SJSA1 (cell line): ENCODE measurements at regions not wholly inside any gene's neighbourhood (a gene's known extent, or its start where the extent isn't known, plus 50 kb on each side); places are given as distances from the start of the nearest gene placed in this dataset.

ENCODE experiments used
- DNase-seq, 2 experiments: peaks; one replicate each; pipeline ENCODE4 v3.0.0-alpha.2; 2015 to 2020; ENCODE audit warnings: low spot score in 2 of 2, low read depth in 1 of 2
- H3K27ac ChIP-seq: fragments of 250-450 bp; sonication (Bioruptor Pico); 2 replicates; pipeline ENCODE4 v1.5.1; 2020; ENCODE audit warnings: mild to moderate bottlenecking, moderate library complexity
- H3K27me3 ChIP-seq: fragments of 250-450 bp; sonication (Bioruptor Pico); replicated peaks from 2 replicates; pipeline ENCODE4 v1.5.1; 2020; ENCODE audit warnings: mild to moderate bottlenecking, moderate library complexity
- H3K36me3 ChIP-seq: fragments of 250-450 bp; sonication (Bioruptor Pico); 2 replicates; pipeline ENCODE4 v1.5.1; 2020; ENCODE audit warnings: mild to moderate bottlenecking
- H3K4me1 ChIP-seq: fragments of 250-450 bp; sonication (Bioruptor Pico); replicated peaks from 2 replicates; pipeline ENCODE4 v1.6.1; 2021; ENCODE audit warnings: mild to moderate bottlenecking
- H3K4me3 ChIP-seq: fragments of 250-450 bp; sonication (Bioruptor Pico); 2 replicates; pipeline ENCODE4 v1.5.1; 2020; ENCODE audit warnings: mild to moderate bottlenecking
- H3K9me3 ChIP-seq: fragments of 250-450 bp; sonication (Bioruptor Pico); replicated peaks from 2 replicates; pipeline ENCODE4 v1.5.1; 2020; ENCODE audit warnings: mild to moderate bottlenecking

GRCh38 chr11:43242401-43242800 lies 69.4 kb upstream of the API5 start:
- 0 out of 2 replicates have a peak, but pooled peaks cover 5% of the 10 kb centered on the region for H3K27me3 ChIP-seq
- H3K27ac ChIP-seq = no peak overlapping the region
- H3K4me1 ChIP-seq = no peaks in the 10 kb centered on the region
- DNase-seq = no peak
- H3K9me3 ChIP-seq = no peaks in the 10 kb centered on the region
- no peak overlapping the region for H3K4me3 ChIP-seq
- H3K36me3 ChIP-seq = no peaks in the 10 kb centered on the region

- no peaks in the 10 kb centered on the region for H3K9me3 ChIP-seq
- no peaks in the 10 kb centered on the region for H3K36me3 ChIP-seq
- H3K4me1 ChIP-seq = no peaks in the 10 kb centered on the region
Observed at GRCh38 chr11:43243927-43244326, 67.9 kb upstream of the API5 start.

DNA sequence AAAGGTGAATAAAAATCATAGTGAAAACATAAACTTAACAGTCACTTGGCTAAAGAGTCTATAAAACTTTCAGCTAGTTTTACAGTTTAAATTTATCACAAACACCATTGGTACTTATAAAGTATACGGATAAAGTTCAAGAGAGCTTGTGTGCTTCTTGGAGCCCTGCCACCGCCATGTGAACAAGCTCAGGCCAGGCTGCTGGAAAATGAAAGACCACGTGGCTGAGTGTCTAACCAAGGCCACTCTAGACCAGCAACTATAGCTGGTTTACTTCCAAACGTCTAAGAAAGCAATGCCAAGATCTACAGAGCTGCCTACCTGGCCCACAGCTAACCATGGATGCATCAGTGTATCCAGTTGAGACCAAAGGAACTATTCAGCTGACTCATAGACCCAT lies 66.3 kb upstream of the API5 start:
- DNase-seq = no peak
- no peaks in the 10 kb centered on the region for H3K4me1 ChIP-seq

More at GRCh38 chr11:43243927-43244326, 67.9 kb upstream of the API5 start:
- no peak for DNase-seq
- no peak overlapping the region for H3K4me3 ChIP-seq
- H3K27me3 ChIP-seq = peaks cover 17% of the 10 kb centered on the region; the same call in 1 of the 2 replicates
- no peak overlapping the region for H3K27ac ChIP-seq

DNA sequence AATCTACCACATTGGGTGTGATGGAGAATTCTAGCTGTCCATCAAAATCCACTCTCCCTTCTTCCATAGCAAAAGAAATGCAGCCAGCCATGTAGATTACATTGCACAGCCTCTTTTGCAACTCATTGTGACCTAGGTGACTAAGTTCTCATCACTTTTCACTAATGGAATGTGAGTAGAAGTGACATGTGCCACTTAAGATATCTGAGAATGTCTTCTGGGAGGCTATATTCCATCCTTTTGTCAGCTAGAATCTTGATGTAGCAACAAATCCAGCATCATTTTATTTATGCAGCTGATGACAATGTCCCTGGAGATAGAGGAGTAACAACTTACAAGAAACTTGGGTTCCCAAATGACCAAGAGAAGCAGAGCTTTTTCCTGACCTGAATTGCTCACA lies 61.5 kb upstream of the API5 start:
- H3K27me3 ChIP-seq = peaks cover 30% of the 10 kb centered on the region

More for the DNA sequence above, 66.3 kb upstream of the API5 start:
- H3K27me3 ChIP-seq = peaks cover 27% of the 10 kb centered on the region
- H3K9me3 ChIP-seq = no peaks in the 10 kb centered on the region
- no peaks in the 10 kb centered on the region for H3K36me3 ChIP-seq
- no peak overlapping the region for H3K4me3 ChIP-seq
- no peak overlapping the region for H3K27ac ChIP-seq

GRCh38 chr11:43261775-43262174 lies 50.0 kb upstream of the API5 start:
- no peaks in the 10 kb centered on the region for H3K4me1 ChIP-seq
- no peaks in the 10 kb centered on the region for H3K9me3 ChIP-seq
- H3K27ac ChIP-seq = no peak overlapping the region
- H3K4me3 ChIP-seq = no peak overlapping the region
- no peak for DNase-seq
- peaks cover 7% of the 10 kb centered on the region; the same call in 1 of the 2 replicates for H3K27me3 ChIP-seq
- H3K36me3 ChIP-seq = no peaks in the 10 kb centered on the region

More for the DNA sequence above, 61.5 kb upstream of the API5 start:
- Histone ChIP-seq H3K27ac (no peak overlapping the region), H3K9me3 (no peaks in the 10 kb centered on the region), H3K4me1 (no peaks in the 10 kb centered on the region), H3K36me3 (no peaks in the 10 kb centered on the region), H3K4me3 (no peak overlapping the region)
- no peak for DNase-seq
